ENCODE measurements at regions not wholly inside any gene's neighbourhood (a gene's known extent, or its start where the extent isn't known, plus 50 kb on each side); places are given as distances from the start of the nearest gene placed in this dataset.

- TF ChIP-seq CTCF (IDR thresholded peaks at IDR 0.05; ENCODE audit: low read depth, low read length, missing input control) = no peak
- TF ChIP-seq MAX (IDR thresholded peaks at IDR 0.05) = no peak
- TF ChIP-seq RAD21 (IDR thresholded peaks at IDR 0.05) = no peak
- TF ChIP-seq FOXA1 (IDR thresholded peaks at IDR 0.05) = no peak
- no peak for TF ChIP-seq SP1 (IDR thresholded peaks at IDR 0.05)
- no peak for TF ChIP-seq ZBTB33 (IDR thresholded peaks at IDR 0.05)
- TF ChIP-seq TAF1 (conservative IDR thresholded peaks at IDR 0.05) = no peak
- TF ChIP-seq GABPA (IDR thresholded peaks at IDR 0.05 in 1 of 2, conservative IDR thresholded peaks at IDR 0.05 in 1 of 2) = no peak
- no peak for TF ChIP-seq YY1 (IDR thresholded peaks at IDR 0.05)
- TF ChIP-seq EGR1 (IDR thresholded peaks at IDR 0.05; ENCODE audit: low read depth in 2 of 2) = no peak
- TF ChIP-seq HNF4G (IDR thresholded peaks at IDR 0.05) = no peak
- TF ChIP-seq REST (IDR thresholded peaks at IDR 0.05) = no peak
- no peak for TF ChIP-seq JUND (IDR thresholded peaks at IDR 0.05)
- TF ChIP-seq ATF3 (IDR thresholded peaks at IDR 0.05) = no peak
These were observed 470.3 kb downstream of the ZNF608 start for GRCh38 chr5:124276166-124276565.
